HG02840 (cell line): ENCODE measurements at regions not wholly inside any gene's neighbourhood (a gene's known extent, or its start where the extent isn't known, plus 50 kb on each side); places are given as distances from the start of the nearest gene placed in this dataset.
"Not testable (repeated sequence)": the region's sequence is repeated elsewhere in the genome, so short reads cannot be mapped to it uniquely, and the experiment has no call there.

Experiments used
- ATAC-seq: cut with Tn5 transposase; IDR thresholded peaks from one replicate; pipeline ENCODE4 v1.9.1; 2021; ENCODE audit warnings: mild to moderate bottlenecking, moderate library complexity, moderate number of reproducible peaks; ENCODE audit not compliant: unreplicated experiment, low FRiP score

GRCh38 chr15:62218841-62219240, 53.8 kb upstream of the C2CD4B start:
- ATAC-seq: no peak

- no peak for ATAC-seq
Observed at GRCh38 chr15:62219799-62220198, 54.7 kb upstream of the C2CD4B start.

GRCh38 chr15:62223020-62223419, 57.9 kb upstream of the C2CD4B start:
- no peak for ATAC-seq

GRCh38 chr15:62228604-62229003, 63.5 kb upstream of the C2CD4B start:
- ATAC-seq: no peak

- no peak for ATAC-seq
Observed at GRCh38 chr15:62231856-62232255, 66.8 kb upstream of the C2CD4B start.

GRCh38 chr15:62240121-62241096, 75.3 kb upstream of the C2CD4B start:
- ATAC-seq: no peak

- ATAC-seq: no peak
Observed at GRCh38 chr15:62241135-62241770, 76.2 kb upstream of the C2CD4B start.

GRCh38 chr15:62242999-62243398, 77.9 kb upstream of the C2CD4B start:
- no peak for ATAC-seq

- ATAC-seq: no peak
Observed at GRCh38 chr15:62244762-62245161, 79.7 kb upstream of the C2CD4B start.

GRCh38 chr15:62248277-62248984, 83.3 kb upstream of the C2CD4B start:
- ATAC-seq: no peak

- ATAC-seq: no peak
Observed at GRCh38 chr15:62249501-62249900, 84.4 kb upstream of the C2CD4B start.

- ATAC-seq: no peak
Observed at GRCh38 chr15:62250186-62250585, 85.1 kb upstream of the C2CD4B start.

GRCh38 chr15:62250978-62251377, 85.9 kb upstream of the C2CD4B start:
- ATAC-seq: no peak

- no peak for ATAC-seq
Observed at GRCh38 chr15:62253294-62253693, 88.2 kb upstream of the C2CD4B start.

GRCh38 chr15:62254137-62254934, 89.3 kb upstream of the C2CD4B start:
- no peak for ATAC-seq

- ATAC-seq: not testable (repeated sequence)
Observed at GRCh38 chr15:62256430-62256829, 91.3 kb upstream of the C2CD4B start.

GRCh38 chr15:62257996-62258521, 93.0 kb upstream of the C2CD4B start:
- ATAC-seq: no peak

- ATAC-seq: no peak
Observed at GRCh38 chr15:62262305-62262941, 97.3 kb upstream of the C2CD4B start.

GRCh38 chr15:62264196-62264595, 99.1 kb upstream of the C2CD4B start:
- no peak for ATAC-seq

GRCh38 chr15:62269504-62269903, 104.4 kb upstream of the C2CD4B start:
- no peak for ATAC-seq
